Suprapubic skin (tissue), 4 donors: ENCODE measurements at regions not wholly inside any gene's neighbourhood (a gene's known extent, or its start where the extent isn't known, plus 50 kb on each side); places are given as distances from the start of the nearest gene placed in this dataset.

Experiments used
- DNase-seq, 2 donors: peaks; one replicate each; pipeline ENCODE4 v3.0.0-alpha.2; 2019; ENCODE audit warnings: low spot score in 2 of 2
- H3K27ac ChIP-seq: fragments of 200-600 bp; sonication (generic); one replicate; pipeline ENCODE4 v1.5.1; 2019
- H3K27me3 ChIP-seq: fragments of 200-600 bp; sonication (generic); one replicate; pipeline ENCODE4 v1.5.1; 2019
- H3K36me3 ChIP-seq: fragments of 200-600 bp; sonication (generic); one replicate; pipeline ENCODE4 v1.5.1; 2019
- H3K4me1 ChIP-seq: fragments of 200-600 bp; sonication (generic); one replicate; pipeline ENCODE4 v1.5.1; 2019
- H3K4me3 ChIP-seq: fragments of 200-600 bp; sonication (generic); one replicate; pipeline ENCODE4 v1.5.1; 2019; ENCODE audit warnings: mild to moderate bottlenecking
- H3K9me3 ChIP-seq: fragments of 200-600 bp; sonication (generic); one replicate; pipeline ENCODE4 v1.5.1; 2019
- EP300 ChIP-seq: sonication (generic); formaldehyde crosslinking; IDR thresholded peaks from one replicate; pipeline ENCODE4 v1.6.1; 2017; ENCODE audit warnings: antibody characterized with exemption
- POLR2A ChIP-seq, 2 donors: fragments of 450-650 bp; IDR thresholded peaks; one replicate each; pipeline ENCODE4 v1.6.1; 2017; ENCODE audit warnings: antibody characterized with exemption in 2 of 2, mild to moderate bottlenecking in 2 of 2, moderate library complexity in 2 of 2
- POLR2AphosphoS5 ChIP-seq, 3 donors: sonication (generic); formaldehyde crosslinking; IDR thresholded peaks; one replicate each; pipeline ENCODE4 v1.6.1; 2017; ENCODE audit warnings: antibody characterized with exemption in 3 of 3
- WGBS: methylation state at CpG from one replicate; pipeline ENCODE4 v1.1.5; 2018; 5-methylcytosine and 5-hydroxymethylcytosine counted together
- TF ChIP-seq, protein P1 (sequence below), 2 donors: fragments of 200-600 bp in 1 of 2; fragments of 450-650 bp in 1 of 2; sonication (generic) in 1 of 2; IDR thresholded peaks; one replicate each; pipeline ENCODE4 v1.5.1; 2016 to 2019; ENCODE audit warnings: antibody characterized with exemption in 2 of 2, mild to moderate bottlenecking in 1 of 2, moderate library complexity in 1 of 2

DNA sequence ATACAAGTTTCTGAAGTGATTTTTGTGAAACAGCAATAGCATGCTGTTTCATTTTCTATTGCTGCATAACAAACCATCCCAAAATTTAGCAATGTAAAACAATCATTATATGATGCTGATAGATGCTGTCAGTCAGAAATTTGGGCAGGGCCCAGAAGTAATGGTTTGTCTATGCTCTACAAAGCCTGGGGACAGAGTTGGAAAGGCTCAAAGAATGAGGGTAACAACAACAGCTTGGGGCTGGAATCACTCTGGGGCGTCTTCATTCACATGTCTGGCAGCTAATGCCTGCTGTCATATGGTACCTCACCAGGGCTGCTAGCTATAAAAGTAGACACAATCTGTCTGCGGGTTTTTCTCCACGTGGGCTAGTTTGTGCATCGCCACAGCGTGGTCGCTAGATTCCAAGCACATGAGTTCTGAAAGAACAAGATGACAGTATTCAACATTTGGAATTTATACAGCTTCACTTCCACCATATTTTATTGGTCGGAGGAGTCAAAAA lies 176.5 kb downstream of the BMP4 start:
- H3K4me1 ChIP-seq: no peaks in the 10 kb centered on the region
- TF ChIP-seq, protein P1, sequence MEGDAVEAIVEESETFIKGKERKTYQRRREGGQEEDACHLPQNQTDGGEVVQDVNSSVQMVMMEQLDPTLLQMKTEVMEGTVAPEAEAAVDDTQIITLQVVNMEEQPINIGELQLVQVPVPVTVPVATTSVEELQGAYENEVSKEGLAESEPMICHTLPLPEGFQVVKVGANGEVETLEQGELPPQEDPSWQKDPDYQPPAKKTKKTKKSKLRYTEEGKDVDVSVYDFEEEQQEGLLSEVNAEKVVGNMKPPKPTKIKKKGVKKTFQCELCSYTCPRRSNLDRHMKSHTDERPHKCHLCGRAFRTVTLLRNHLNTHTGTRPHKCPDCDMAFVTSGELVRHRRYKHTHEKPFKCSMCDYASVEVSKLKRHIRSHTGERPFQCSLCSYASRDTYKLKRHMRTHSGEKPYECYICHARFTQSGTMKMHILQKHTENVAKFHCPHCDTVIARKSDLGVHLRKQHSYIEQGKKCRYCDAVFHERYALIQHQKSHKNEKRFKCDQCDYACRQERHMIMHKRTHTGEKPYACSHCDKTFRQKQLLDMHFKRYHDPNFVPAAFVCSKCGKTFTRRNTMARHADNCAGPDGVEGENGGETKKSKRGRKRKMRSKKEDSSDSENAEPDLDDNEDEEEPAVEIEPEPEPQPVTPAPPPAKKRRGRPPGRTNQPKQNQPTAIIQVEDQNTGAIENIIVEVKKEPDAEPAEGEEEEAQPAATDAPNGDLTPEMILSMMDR (IDR thresholded peaks at IDR 0.05): no peak
- TF ChIP-seq EP300: no peak
- TF ChIP-seq POLR2AphosphoS5 (IDR thresholded peaks at IDR 0.05): no peak
- no peak for DNase-seq
- WGBS: 86% methylated on average over 7 of the region's 7 CpGs
- H3K27me3 ChIP-seq: no peaks in the 10 kb centered on the region
- H3K36me3 ChIP-seq: no peaks in the 10 kb centered on the region
- H3K9me3 ChIP-seq: no peaks in the 10 kb centered on the region
- H3K4me3 ChIP-seq: no peak overlapping the region
- no peak overlapping the region for H3K27ac ChIP-seq

DNA sequence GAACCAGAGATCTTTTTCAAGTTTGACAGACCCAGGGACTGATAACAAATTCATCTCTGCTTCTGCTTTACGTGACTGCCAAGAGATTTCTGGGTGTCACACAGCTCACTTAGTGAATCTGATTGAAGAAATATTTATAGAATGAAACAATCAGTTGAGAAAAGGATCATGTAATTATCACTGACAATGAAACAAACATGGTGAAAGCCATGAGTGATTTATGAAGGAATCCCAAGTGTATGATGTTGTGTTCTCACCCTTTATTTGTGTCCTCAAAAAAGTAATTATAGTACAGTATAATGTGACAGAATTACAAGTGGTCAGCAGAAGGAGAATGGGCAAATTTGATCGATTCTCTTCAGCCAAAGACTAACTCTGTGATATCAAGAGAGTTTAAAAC lies 177.3 kb downstream of the BMP4 start:
- Histone ChIP-seq H3K27ac (no peak overlapping the region), H3K4me3 (no peak overlapping the region), H3K9me3 (no peaks in the 10 kb centered on the region), H3K27me3 (no peaks in the 10 kb centered on the region), H3K4me1 (no peaks in the 10 kb centered on the region), H3K36me3 (no peaks in the 10 kb centered on the region)
- WGBS: 57% methylated on average over 2 of the region's 2 CpGs
- DNase-seq: no peak
- TF ChIP-seq EP300 (no peak), POLR2AphosphoS5 (IDR thresholded peaks at IDR 0.05) (no peak), POLR2A (IDR thresholded peaks at IDR 0.05) (no peak)
- TF ChIP-seq, protein P1 (IDR thresholded peaks at IDR 0.05): no peak

DNA sequence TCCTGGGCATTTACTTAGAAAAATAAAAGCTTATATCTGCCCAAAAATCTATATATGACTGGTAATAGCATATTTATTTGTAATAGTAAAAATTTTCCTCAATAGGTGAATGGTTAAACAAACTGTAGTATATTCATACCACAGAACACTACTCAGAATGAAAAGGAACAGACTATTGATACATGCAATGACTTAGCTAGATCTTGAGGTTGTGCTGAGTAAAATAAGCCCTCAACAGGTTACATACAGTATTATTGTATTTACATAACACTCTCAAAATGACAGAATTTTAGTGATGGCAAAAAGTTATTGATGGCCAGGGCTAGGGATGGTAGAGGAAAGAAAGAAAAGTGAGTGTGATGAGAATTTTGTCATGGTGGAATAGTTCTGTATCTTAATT lies 178.4 kb downstream of the BMP4 start:
- Histone ChIP-seq H3K4me1 (no peaks in the 10 kb centered on the region), H3K4me3 (no peak overlapping the region), H3K27me3 (no peaks in the 10 kb centered on the region), H3K27ac (no peak overlapping the region), H3K9me3 (no peaks in the 10 kb centered on the region), H3K36me3 (no peaks in the 10 kb centered on the region)
- DNase-seq: no peak
- TF ChIP-seq EP300 (no peak), POLR2AphosphoS5 (IDR thresholded peaks at IDR 0.05) (no peak), POLR2A (IDR thresholded peaks at IDR 0.05) (no peak)
- TF ChIP-seq, protein P1 (IDR thresholded peaks at IDR 0.05): no peak

DNA sequence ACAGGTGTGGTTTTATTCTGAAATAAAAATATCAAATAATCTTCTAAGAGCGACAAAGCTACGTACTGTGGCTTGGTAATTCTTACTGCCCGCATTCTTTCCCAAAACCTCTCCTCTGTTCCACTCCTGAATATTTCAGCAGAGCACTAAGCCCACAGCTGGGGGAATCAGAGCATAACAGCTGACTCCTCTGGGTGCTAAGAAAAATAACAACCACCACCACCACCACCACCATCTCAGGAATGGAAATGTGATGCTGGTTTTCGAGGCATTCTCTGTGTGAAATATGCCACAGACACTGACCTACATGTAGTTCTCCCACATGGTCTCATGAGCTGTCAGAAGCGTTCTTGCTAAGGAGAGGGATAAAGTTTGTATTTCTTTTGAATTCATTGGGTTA lies 183.7 kb downstream of the BMP4 start:
- Histone ChIP-seq H3K36me3 (no peaks in the 10 kb centered on the region), H3K4me3 (no peak overlapping the region), H3K9me3 (no peaks in the 10 kb centered on the region), H3K4me1 (no peaks in the 10 kb centered on the region), H3K27me3 (no peaks in the 10 kb centered on the region), H3K27ac (no peak overlapping the region)
- WGBS: 92% methylated on average over 5 of the region's 5 CpGs
- DNase-seq: no peak
- no peak for TF ChIP-seq EP300
- TF ChIP-seq, protein P1 (IDR thresholded peaks at IDR 0.05): no peak
- no peak for TF ChIP-seq POLR2AphosphoS5 (IDR thresholded peaks at IDR 0.05)
- no peak for TF ChIP-seq POLR2A (IDR thresholded peaks at IDR 0.05)

DNA sequence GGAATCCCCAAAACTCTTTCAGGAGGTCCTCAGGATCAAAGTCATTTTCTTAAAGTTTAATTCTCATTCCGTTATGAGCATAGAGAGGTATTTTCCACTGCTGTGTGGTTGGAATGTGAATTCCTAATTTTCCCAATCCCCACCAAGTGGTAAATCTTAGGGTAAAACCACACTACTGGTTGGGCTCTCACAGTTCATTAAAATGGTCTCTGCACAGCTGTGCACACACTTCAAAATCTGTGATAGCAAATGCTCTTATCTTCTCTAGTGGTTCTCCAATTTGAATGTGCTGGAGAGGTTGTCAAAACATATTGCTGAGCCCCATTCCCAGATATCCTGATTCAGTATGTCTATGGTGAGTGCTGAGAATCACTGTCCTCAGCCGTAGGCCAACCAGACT lies 189.1 kb downstream of the BMP4 start:
- DNase-seq: no peak
- no peaks in the 10 kb centered on the region for H3K4me1 ChIP-seq
- H3K27me3 ChIP-seq: no peaks in the 10 kb centered on the region
- no peaks in the 10 kb centered on the region for H3K36me3 ChIP-seq
- H3K27ac ChIP-seq: no peak overlapping the region
- TF ChIP-seq POLR2A (IDR thresholded peaks at IDR 0.05) (no peak), POLR2AphosphoS5 (IDR thresholded peaks at IDR 0.05) (no peak), EP300 (no peak)
- TF ChIP-seq, protein P1 (IDR thresholded peaks at IDR 0.05): no peak
- H3K4me3 ChIP-seq: no peak overlapping the region
- H3K9me3 ChIP-seq: no peaks in the 10 kb centered on the region
- 71% methylated on average over 2 of the region's 2 CpGs for WGBS
